Activated T-cell treated with anti-CD3 and anti-CD28 coated beads for 1 hour (primary cell): ENCODE measurements at regions not wholly inside any gene's neighbourhood (a gene's known extent, or its start where the extent isn't known, plus 50 kb on each side); places are given as distances from the start of the nearest gene placed in this dataset.
"Not testable (repeated sequence)": the region's sequence is repeated elsewhere in the genome, so short reads cannot be mapped to it uniquely, and the experiment has no call there.

ENCODE experiments used
- DNase-seq: peaks from one replicate; pipeline ENCODE4 v3.0.0-alpha.2; 2020; ENCODE audit warnings: low read depth

DNA sequence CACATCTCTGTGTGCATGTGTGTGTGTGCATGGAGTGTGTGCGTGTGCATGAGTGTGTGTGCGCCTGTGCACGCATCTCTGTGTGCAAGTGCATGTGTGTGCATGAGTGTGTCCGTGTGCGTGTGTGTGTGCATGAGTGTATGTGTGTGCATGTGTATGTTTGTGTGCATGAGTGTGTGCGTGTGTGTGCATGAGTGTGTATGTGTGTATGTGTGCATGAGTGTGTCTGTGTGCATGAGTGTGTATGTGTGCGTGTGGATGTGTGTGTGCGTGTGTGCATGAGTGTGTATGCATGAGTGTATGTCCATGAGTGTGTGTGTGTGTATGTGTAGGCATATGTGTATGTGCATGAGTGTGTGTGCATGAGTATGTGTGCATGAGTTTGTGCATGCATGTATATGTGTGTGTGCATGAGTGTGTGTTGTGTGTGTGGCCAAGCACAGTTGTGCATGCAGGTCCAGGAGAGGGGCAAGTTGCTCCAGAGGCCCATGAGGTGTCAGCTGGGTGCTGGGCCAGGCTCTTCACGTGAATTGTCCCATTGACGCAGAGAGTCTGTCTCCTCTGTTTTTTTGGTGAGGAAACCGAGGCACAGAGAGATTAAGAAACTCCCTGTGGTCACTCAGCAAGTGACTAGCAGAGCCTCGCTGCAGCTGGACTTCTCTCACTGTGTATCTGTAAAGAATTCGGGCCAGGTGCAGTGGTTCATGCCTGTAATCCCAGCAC lies 75.5 kb downstream of the ASB1 start:
- DNase-seq = no peak

DNA sequence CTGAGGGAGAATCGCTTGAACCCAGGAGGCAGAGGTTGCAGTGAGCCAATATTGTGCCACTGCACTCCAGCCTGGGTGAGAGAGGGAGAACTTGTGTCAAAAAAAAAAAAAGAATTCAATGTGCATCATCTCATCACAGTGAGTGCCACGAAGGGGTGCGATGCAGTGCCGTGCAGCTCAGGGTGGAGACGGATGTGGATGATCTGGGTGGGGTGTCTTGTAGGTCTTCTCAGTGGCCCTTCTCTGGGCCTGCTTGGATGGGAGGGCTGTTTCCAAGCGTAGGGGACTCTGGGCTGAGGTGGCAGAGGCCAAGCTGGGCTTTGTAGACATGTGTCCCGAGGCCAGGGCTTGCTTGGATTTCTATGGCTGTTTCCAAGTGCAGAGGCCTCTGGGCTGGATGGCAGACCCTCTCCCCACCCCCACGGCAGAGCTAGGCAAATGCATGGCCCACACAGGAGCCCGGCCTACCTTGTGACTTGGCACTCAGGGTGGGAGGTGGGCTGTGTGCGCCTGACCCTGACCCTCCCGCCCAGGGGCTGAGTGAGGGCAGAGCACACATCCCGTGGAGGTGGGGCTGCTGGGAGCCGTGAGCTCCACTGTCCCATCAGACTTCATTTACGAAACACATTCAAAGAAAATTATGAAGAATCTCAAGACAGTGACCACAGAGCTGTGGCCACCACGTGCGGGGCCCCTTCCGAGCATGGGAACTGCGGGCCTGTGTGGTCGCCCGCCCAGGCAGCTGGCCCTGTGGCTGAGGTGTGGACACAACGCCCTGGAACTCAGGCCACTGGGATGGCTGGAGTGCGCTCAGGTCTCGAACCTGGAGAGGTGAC lies 76.4 kb downstream of the ASB1 start:
- no peak for DNase-seq

DNA sequence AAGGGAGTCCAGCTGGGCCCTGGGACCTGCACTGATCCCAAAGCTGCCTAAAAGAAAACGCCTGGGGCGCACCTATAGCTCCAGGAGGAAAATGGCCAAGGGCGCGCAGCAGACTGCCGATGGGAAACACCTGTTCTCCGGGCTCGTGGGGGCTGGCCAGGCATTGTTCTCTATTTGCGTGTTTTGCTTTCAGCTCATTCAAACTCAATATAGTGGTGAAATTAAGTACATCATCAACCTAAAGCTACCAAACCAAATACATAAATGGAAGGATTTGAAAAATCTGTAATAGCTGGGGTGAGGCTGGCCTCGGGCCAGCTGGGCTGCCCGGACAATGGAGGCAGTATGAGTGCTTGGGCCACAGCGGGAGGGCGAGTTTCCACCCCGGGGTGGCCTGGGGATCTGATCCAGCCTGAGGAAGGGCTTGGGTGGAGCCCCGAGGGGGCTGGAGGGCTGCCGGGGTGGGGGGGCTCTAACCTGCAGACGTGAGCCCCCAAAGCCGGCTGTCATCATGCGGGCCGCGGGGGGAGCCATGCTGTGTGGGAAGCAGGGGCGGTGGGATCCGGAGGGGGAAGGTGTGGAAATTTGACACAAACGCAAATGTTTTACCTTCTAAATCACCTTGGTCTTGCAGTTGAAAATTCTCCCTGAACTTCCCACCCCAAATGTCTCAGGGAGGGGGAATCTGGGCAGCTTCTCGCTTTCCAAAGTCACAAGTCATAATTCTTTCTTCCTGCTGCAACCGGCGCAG lies 77.6 kb downstream of the ASB1 start:
- DNase-seq = no peak

DNA sequence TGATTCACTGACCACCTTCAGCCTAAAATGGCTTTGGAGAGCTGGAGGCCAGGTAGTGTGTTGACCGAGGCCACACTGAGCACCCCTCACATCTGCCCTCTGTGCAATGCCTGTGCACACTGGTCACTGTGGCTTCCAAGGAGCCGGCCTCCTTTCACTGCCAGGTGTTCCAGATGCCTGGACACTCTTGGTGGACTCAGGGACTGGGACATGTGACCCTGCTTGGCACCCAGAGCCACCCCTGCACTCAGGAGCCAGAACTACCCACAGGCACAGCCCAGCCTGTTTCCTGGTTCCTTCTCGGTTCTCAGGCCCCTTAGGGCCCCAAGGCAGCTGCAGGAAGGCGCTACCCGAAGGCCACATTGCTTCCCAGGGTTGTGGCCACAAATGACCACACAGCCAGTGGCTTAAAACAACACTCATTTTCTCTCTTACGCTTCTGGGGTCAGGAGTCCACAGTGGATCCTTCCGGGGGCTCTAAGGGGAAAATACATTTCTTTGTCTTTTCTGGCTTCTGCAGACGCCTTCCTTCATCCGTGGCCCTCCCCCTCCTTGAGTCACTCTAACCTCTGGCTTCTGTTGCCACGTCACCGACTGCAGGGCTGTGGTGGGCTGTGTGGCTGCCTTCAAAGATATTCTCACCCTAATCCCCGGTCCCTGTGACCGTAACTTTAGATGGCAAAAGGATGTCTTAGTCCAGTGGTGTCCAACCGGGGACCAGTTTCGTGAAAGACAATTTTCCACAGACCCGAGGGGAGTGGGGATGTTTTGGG lies 78.6 kb downstream of the ASB1 start:
- DNase-seq = no peak

DNA sequence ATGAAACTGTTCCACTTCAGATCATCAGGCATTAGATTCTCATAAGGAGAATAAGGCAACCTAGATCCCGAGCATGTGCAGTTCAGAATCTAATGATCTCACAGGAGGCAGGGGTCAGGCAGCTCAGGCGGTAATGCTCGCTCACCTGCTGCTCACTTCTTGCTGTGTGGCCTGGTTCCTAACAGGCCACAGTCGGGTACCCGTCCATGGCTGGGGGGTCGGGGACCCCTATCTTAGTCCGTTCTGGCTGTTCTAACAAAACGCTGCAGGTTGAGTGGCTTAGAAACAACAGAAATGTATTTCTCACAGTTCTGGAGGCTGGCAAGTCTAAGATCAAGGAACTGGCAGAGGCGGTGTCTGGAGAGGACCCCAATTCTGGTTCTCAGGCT lies 79.2 kb downstream of the ASB1 start:
- no peak for DNase-seq

DNA sequence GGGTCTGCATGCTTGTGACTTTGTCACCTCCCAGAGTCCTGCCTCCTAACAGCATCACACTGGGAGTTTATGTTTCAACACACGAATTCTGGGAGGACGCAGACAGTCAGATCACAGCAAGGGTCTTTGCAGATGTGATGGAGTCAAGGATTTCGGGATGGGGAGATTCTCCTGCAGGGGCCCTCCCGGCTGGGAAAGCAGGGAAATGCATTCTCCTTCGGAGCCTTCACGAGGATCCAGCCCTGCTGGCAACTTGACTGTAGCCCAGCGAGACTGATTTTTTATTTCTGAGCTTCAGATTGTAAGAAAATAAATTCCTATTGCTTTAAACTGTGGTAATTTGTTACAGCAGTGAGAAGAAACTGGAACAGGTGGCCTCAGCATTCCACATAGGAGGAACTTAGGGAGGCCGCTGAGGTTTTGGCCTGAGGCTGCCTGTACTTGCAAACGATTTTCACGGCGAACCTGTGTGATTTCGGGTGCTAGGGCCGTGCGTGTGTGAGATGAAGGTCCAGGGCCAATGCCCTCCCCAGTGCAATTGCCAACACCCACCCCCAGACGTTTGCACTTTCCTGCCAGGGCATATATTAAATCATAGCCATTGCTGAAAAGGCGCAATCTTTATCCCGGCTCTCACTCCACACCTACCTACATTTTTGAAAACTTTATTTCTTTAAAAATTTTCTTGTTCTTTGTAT lies 79.8 kb downstream of the ASB1 start:
- no peak for DNase-seq

DNA sequence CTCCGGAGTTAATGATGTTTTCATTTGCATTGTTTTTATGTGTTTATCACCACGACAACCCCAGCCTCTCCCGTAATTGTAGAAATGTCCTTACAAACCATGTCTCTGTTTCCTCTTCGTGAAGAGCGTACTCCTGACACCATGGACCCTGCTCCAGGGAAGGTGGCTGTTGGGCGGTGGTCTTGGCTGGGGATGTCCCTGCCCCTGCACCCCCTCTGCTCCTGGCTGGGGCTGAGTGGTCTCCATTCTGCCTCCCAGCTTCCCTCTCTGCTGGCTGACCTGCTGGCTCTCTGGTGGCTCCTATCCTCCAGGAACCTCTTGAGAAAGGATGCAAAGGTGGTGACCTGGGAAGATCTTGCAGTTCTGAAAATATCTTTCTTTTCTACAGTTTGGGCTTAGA lies 81.1 kb downstream of the ASB1 start:
- no peak for DNase-seq

DNA sequence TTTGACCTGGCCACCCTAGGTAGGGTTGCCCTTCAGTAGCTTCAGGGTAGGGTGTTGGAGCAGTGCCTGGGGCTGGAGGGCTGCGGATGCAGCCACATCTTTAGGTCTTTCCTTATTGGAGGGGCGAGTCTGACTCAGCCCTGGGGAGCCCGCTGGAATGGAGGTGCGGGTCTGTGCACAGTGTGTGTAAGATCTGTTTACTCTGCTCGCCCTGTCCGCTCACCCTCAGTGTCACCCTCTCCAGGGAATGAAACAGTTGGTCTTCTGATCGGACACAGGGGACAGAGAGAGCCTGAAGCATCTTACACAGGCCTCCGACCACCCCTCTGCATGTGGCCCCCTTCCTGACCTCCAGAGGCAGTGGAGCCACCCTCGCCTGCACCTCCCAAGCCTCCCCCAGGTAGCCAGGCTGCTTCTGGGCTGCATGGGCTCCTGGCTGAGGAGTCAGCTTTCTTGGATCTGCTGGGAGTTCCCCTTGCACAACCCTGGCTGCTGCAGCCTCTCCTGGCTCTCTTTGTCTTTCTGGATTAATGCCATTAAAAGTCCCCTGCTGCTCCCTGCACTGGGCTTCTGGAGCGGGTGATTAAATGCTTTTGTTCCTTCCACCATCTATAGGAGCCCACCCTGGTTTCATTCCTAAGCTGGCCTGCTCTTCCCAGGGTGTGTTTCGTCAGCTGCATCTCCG lies 82.6 kb downstream of the ASB1 start:
- no peak for DNase-seq

DNA sequence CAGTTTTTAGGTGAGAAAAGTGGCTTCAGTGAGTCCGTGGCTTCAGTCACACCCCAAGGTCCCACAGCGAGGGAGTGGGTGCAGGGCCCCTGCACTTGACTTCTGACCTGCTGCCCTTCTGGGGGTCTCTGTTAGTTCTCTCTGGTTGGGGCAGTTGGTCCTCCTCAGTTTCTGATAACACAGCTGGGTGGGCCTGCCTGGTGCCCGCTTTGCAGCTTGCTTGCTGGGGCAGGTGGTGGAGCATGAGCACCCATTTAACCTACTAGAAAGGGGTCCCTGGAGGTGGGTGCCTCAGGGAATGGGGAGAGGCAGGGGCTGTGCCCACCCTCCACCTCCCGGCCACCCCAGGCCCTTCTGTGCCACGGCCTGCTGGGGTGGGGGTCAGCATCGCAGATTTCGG lies 83.2 kb downstream of the ASB1 start:
- no peak for DNase-seq

DNA sequence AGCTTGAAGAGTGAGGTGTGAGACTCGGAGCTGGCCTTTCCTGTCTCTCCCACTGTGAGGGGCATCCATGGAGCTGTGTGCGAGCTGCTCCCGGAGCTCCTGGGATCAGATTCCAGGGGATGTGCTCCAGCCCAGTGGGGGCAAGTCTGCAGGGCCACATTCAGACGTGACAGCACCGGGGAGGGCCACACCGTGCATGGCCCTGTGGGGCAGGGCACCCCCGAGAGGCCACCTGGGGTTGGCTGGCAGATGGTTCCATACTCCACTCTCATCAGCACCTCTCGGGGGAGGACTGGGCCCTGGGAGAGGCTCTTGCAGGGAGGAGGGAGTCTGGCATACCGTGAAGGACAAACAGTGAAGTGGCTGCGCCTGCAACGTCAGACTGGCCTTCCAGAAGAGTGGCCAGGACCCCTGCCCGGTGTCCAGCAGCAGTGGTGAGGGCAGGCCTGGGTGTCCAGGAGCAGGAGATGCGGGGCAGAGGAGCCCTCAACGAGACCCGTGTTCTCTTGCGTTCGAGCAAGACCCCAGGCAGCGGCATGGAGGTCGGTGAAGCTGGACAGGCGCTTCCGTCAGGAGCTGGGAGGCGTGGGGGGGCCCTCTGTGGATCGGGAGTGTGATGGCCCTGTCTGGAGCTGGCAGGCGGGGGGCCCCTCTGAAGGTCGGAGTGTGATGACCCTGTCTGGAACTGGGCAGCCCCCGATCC lies 84.3 kb downstream of the ASB1 start:
- DNase-seq = no peak

DNA sequence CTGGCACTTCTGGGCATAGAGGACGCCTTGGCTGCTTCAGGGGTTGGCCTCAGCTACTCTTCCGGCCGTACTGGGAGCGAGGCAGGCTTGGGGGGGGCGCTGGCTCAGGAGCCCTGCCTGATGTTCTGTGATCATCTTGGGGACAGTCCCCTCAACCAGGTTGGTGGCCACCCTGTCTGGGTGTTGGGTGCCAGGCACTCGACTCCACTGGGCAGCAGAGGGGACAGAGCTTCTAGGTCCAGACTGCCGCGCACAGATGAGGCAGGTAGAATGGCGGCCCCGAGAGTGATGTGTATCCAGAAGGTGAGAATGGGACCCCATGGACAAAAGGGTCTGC lies 84.9 kb downstream of the ASB1 start:
- DNase-seq = no peak

DNA sequence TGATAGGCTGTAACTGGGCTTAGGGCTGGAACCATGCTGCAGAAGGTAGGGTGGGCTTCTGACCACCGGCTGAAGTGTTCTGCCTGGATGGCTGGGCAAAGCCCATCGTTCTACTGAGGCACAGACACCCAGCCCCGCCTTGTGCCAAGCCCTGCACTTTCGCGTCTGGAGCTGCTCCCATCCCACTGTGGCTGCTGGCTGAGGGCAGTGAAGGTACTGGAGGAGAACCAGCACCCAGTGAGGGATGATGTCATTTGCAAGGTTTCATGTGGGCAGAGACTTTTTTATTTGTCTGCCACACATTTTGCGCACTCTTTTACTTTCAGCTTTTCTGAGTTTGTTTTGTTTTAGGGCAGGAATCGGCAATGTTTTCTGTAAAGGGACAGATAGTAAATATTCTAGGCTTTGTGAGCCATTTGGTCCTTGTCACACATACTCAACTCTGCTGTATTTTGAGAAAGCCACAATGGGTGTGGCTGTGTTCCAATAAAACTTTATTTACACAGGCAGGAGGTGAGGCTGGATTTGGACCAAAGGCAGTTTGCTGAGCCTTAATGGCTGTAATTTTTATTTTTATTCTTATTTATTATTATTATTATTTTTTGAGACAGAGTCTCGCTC lies 85.6 kb downstream of the ASB1 start:
- DNase-seq = no peak

DNA sequence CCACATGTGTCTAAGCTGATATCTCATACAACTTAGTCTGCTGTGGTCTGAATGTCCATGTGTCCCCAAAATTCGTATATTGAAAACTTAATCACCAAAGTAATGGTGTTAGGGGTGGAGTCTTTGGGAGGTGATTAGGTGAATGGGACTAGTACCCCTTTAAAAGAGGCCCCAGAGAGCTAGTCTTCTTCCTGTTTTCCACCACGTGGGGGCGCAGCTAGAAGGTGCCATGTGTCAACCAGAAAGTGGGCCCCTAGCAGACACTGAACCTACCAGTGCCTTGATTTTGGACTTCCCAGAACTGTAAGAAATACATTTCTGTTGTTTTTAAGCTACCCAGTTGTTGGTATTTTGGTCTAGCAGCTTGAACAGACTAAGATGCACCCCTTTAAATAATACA lies 86.6 kb downstream of the ASB1 start:
- no peak for DNase-seq

DNA sequence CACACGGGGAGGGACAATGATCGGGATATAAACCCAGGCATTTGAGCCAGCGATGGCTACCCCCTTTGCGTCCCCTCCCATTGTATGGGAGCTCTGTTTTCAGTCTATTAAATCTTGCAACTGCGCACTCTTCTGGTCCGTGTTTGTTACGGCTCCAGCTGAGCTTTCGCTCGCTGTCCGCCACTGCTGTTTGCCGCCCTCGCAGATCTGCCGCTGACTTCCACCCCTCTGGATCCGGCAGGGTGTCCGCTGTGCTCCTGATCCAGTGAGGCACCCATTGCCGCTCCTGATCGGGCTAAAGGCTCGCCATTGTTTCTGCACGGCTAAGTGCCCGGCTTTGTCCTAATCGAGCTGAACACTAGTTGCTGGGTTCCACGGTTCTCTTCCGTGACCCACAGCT lies 87.3 kb downstream of the ASB1 start:
- not testable (repeated sequence) for DNase-seq

DNA sequence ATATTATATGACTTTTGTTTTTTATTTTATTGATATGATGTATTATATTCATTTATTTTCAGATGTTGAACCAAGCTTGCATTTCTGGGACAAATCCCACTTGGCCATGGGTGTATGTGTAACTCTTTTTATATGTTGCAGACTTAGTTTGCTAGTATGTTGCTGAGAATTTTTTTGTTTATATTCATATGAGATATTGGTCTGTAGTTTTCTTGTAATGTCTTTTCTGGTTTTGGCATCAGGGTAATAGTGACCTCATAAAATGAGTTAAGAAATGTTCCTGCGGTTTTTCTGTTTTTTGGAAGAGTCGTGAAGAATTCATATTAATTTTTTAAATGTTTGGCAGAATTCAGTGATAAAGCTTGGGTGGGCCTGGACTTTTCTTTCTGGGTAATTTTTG lies 88.7 kb downstream of the ASB1 start:
- no peak for DNase-seq

DNA sequence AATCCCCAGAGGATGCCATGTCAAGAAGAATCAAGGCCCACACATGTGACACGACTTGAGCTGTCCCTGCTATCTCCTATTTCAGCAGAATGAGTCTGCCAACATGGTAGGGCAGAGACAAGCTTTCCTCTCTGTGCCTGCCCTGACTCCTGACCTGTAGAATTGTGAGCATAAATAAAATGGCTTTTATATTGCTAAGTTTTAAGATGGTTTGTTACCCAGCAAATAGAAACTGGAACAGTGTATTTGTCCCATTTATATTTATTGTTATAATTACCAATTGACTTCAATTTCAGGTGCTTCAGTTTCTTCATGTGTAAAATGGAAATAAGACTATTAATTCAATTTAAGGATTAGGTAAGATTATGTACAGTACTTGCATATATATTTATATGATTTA lies 90.5 kb downstream of the ASB1 start:
- no peak for DNase-seq

DNA sequence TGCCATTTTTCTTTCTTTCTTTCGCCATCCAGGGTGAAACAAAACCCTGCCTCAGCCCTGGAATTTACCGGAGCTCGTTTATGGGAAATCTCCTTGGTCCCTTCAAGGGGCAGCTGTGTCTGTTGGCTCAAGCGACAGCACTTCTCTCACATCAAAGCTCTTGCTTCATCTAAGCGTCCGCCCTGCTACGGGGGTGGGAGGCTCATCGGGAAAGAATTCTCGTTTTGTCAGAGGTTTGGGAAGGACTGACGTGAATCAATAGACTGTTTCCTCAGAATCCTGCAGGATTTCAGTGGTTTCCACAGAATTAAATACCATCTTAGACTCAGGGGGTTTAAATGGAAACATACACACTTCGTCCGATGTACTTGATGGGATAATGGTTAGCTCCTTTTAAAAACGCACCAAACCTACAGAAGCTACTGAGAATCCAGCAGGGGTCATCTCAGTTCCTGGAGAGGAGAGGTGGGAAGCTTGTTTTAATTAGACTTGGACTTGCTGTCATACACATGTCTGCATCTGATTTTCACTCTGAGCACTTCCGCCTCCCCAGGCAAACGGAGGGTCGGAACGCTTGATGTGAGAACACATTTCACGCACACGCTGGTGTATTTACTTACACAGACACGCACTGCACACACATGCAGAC lies 91.6 kb downstream of the ASB1 start:
- no peak for DNase-seq

DNA sequence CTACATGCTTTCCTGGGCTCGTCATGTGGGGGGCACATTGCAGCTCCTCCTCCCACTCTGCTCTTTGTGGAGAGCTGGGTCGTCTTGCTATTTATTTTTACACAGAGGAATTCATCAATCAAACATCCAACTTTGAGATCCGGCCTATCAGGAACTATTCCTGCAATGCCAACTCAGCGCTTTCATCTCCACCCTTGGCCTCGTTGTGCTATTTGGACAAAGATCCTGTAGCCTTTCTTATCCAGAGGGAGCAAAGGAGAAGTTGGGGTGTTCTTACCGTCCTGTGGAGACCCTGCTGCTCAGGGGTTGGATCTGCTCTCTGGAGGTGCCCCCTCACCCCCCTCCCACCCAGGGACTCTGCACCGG lies 92.1 kb downstream of the ASB1 start:
- DNase-seq = no peak

DNA sequence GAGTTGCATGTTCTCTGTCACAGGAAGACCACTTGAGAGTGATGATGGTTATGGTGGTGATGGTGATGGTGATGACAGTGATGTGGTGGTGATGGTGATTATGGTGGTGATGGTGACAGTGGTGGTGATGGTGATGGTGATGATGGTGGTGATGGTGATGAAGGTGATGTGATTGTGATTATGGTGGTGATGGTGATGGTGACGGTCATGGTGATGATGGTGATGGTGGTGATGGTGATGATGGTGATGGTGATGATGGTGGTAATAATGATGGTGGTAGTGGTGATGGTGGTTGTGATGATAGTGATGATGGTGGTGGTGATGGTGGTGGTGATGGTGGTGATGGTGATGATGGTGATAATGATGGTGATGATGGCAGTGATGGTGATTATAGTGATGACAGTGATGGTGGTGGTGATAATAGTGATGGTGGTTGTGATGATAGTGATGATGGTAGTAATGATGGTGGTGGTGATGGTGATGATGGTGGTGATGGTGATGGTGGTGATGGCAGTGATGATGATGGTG lies 93.7 kb downstream of the ASB1 start:
- DNase-seq = no peak
